Right lobe of liver (tissue), 6 donors: ENCODE measurements at regions not wholly inside any gene's neighbourhood (a gene's known extent, or its start where the extent isn't known, plus 50 kb on each side); places are given as distances from the start of the nearest gene placed in this dataset.

Experiments used
- ATAC-seq, 4 donors: fragments of 200-7000 bp; cut with Tn5 transposase; one replicate each; pipeline ENCODE4 v1.9.1; 2020; ENCODE audit warnings: mild to moderate bottlenecking in 4 of 4, moderate library complexity in 4 of 4
- DNase-seq, 3 donors: peaks; one replicate each; pipeline ENCODE4 v3.0.0-alpha.2; 2020
- H3K27ac ChIP-seq, 3 donors: fragments of 200-600 bp; one replicate each; pipeline ENCODE4 v1.8.0; 2022
- H3K27me3 ChIP-seq, 2 donors: fragments of 200-600 bp; one replicate each; pipeline ENCODE4 v1.8.0; 2022
- H3K36me3 ChIP-seq, 4 donors: fragments of 200-600 bp; sonication (generic) in 1 of 4; one replicate each; pipeline versions ENCODE4 v1.5.1 to v1.8.0; 2017 to 2022; ENCODE audit warnings: control low read depth in 1 of 4
- H3K4me1 ChIP-seq, 4 donors: fragments of 200-600 bp; sonication (generic) in 1 of 4; one replicate each; pipeline versions ENCODE4 v1.5.1 to v1.8.0; 2017 to 2022; ENCODE audit warnings: control low read depth in 1 of 4
- H3K4me3 ChIP-seq, 3 donors: fragments of 200-600 bp; one replicate each; pipeline ENCODE4 v1.8.0; 2022
- H3K9me3 ChIP-seq, 4 donors: fragments of 200-600 bp; sonication (generic) in 1 of 4; one replicate each; pipeline versions ENCODE4 v1.5.1 to v1.8.0; 2017 to 2022; ENCODE audit warnings: control low read depth in 1 of 4
- CTCF ChIP-seq, 4 donors: fragments of 200-600 bp in 3 of 4; fragments of 450-650 bp in 1 of 4; IDR thresholded peaks; one replicate each; pipeline versions ENCODE4 v1.5.1 to v1.8.0; 2016 to 2022; ENCODE audit warnings: antibody characterized with exemption in 4 of 4, mild to moderate bottlenecking in 2 of 4
- POLR2A ChIP-seq: fragments of 450-650 bp; IDR thresholded peaks from one replicate; pipeline ENCODE4 v1.6.1; 2017; ENCODE audit warnings: antibody characterized with exemption, mild to moderate bottlenecking
- WGBS: methylation state at CpG from one replicate; pipeline ENCODE4 v1.1.6; 2018; ENCODE audit warnings: low coverage, low lambda C conversion rate; ENCODE audit not compliant: insufficient coverage; ENCODE audit errors: missing lambda C conversion rate; 5-methylcytosine and 5-hydroxymethylcytosine counted together
- intact Hi-C, 2 donors: fragments of 100-400 bp; cut with DNase I; formaldehyde crosslinking; loops; one replicate each; pipeline versions ENCODE4 v1.11.2 to v1.14.1; 2022
- donor health status: DM: no; HTN: yes; CAD: no.
- donor health status: DM: no; HTN: no; CAD: no.
- donor health status: DM: no; HTN: no; CAD: no.
- donor health status: DM: no; HTN: yes; CAD: no.
- donor health status: DM: no; HTN: yes; CAD: no.

GRCh38 chr2:39523308-39524044 is 86.4 kb upstream of the MAP4K3 start:
- Histone ChIP-seq H3K9me3 (peaks cover 0 to 7% (median 3%) of the 10 kb centered on the region in 4 donors), H3K27me3 (no peaks in the 10 kb centered on the region), H3K36me3 (no peaks in the 10 kb centered on the region), H3K27ac (no peak overlapping the region), H3K4me1 (peaks cover 0 to 26% (median 12%) of the 10 kb centered on the region in 4 donors), H3K4me3 (no peak overlapping the region)
- ATAC-seq (peak in 1 of 4 donors; percentile 13), DNase-seq (no peak)
- intact Hi-C loops = no loop called here
- no peak for TF ChIP-seq CTCF (IDR thresholded peaks at IDR 0.05)
- TF ChIP-seq POLR2A = no peak
- 79% methylated on average over 2 of the region's 2 CpGs for WGBS

GRCh38 chr2:39524061-39524460 is 87.0 kb upstream of the MAP4K3 start:
- no peak for ATAC-seq
- 85% methylated on average over 2 of the region's 2 CpGs for WGBS
- intact Hi-C loops = no loop called here

GRCh38 chr2:39524756-39525635 is 87.9 kb upstream of the MAP4K3 start:
- Histone ChIP-seq H3K4me1 (peaks cover 0 to 26% (median 12%) of the 10 kb centered on the region in 4 donors), H3K27me3 (no peaks in the 10 kb centered on the region), H3K4me3 (no peak overlapping the region), H3K36me3 (no peaks in the 10 kb centered on the region), H3K9me3 (peaks cover 0 to 7% (median 3%) of the 10 kb centered on the region in 4 donors), H3K27ac (no peak overlapping the region)
- DNase-seq (peak in 1 of 3 donors; percentile 64), ATAC-seq (peak; percentile 57 to 76 (median 74))
- 26% methylated on average over 6 of the region's 7 CpGs for WGBS
- TF ChIP-seq CTCF (IDR thresholded peaks at IDR 0.05) (no peak), POLR2A (no peak)
- intact Hi-C loops = no loop called here

More at GRCh38 chr2:39524061-39524460, 87.0 kb upstream of the MAP4K3 start:
- DNase-seq = no peak
- Histone ChIP-seq H3K36me3 (no peaks in the 10 kb centered on the region), H3K9me3 (peaks cover 0 to 7% (median 3%) of the 10 kb centered on the region in 4 donors), H3K27me3 (no peaks in the 10 kb centered on the region), H3K4me1 (peaks cover 0 to 26% (median 12%) of the 10 kb centered on the region in 4 donors), H3K27ac (no peak overlapping the region), H3K4me3 (no peak overlapping the region)
- TF ChIP-seq POLR2A (no peak), CTCF (IDR thresholded peaks at IDR 0.05) (no peak)

- intact Hi-C loops = no loop called here
- Histone ChIP-seq H3K4me3 (no peak overlapping the region), H3K27ac (no peak overlapping the region), H3K27me3 (no peaks in the 10 kb centered on the region), H3K9me3 (peaks cover 0 to 7% (median 3%) of the 10 kb centered on the region in 4 donors), H3K4me1 (peaks cover 0 to 26% (median 12%) of the 10 kb centered on the region in 4 donors), H3K36me3 (no peaks in the 10 kb centered on the region)
- WGBS = 51% methylated on average over 6 of the region's 7 CpGs
- TF ChIP-seq POLR2A (no peak), CTCF (IDR thresholded peaks at IDR 0.05) (no peak)
- DNase-seq (no peak), ATAC-seq (peak; percentile 14 to 72 (median 34))
Observed at GRCh38 chr2:39525636-39526412, 88.7 kb upstream of the MAP4K3 start.
